B cell (primary cell): ENCODE measurements at regions not wholly inside any gene's neighbourhood (a gene's known extent, or its start where the extent isn't known, plus 50 kb on each side); places are given as distances from the start of the nearest gene placed in this dataset.

Experiments
- ATAC-seq: fragments of 200-7000 bp; cut with Tn5 transposase; one replicate; pipeline ENCODE4 v1.10.0; 2021; ENCODE audit warnings: low read depth, mild to moderate bottlenecking, moderate number of reproducible peaks, moderate library complexity
- CTCF ChIA-PET: fragments of 350-600 bp; sonication (Branson Sonifier 250); formaldehyde crosslinking; loops from one replicate; lab custom pipeline; 2021; ENCODE audit warnings: antibody characterized with exemption, inconsistent platforms; lab: Charles Lee
- POLR2A ChIA-PET: fragments of 350-600 bp; sonication (Branson Sonifier 250); formaldehyde crosslinking; loops from one replicate; lab custom pipeline; 2021; ENCODE audit warnings: antibody characterized with exemption; lab: Charles Lee
- DNase-seq: peaks from one replicate; pipeline ENCODE4 v3.0.0; 2013
- H2AFZ ChIP-seq: 2 replicates; pipeline ENCODE4 v1.6.1; 2012; ENCODE audit warnings: mild to moderate bottlenecking, low read depth, low read length; ENCODE audit not compliant: insufficient read depth, poor library complexity, severe bottlenecking
- H3K27ac ChIP-seq, 2 donors: 1 replicate in 1 of 2; 2 replicates in 1 of 2; pipeline ENCODE4 v1.5.1; 2012 to 2013; ENCODE audit warnings: low read length in 2 of 2, mild to moderate bottlenecking in 2 of 2, moderate library complexity in 1 of 2
- H3K27me3 ChIP-seq, 4 experiments: fragments of 200-600 bp in 1 of 4; sonication (generic) in 1 of 4; replicated peaks in 1 of 4; 1 replicate in 2 of 4; 2 replicates in 2 of 4; pipeline versions ENCODE4 v1.6.1 to v1.7.0; 2013 to 2016; ENCODE audit warnings: low read length in 3 of 4, mild to moderate bottlenecking in 2 of 4, mixed read lengths in 1 of 4, moderate library complexity in 1 of 4; ENCODE audit not compliant: insufficient read depth in 4 of 4, control insufficient read depth in 3 of 4; ENCODE audit errors: control extremely low read depth in 1 of 4
- H3K36me3 ChIP-seq, 2 experiments: replicated peaks in 1 of 2; 1 replicate in 1 of 2; 2 replicates in 1 of 2; pipeline versions ENCODE4 v1.6.1 to v1.7.1; 2013; ENCODE audit warnings: low read length in 1 of 2; ENCODE audit not compliant: insufficient read depth in 2 of 2, control insufficient read depth in 1 of 2; ENCODE audit errors: control extremely low read depth in 1 of 2, extremely low read depth in 1 of 2
- H3K4me1 ChIP-seq, 2 donors: fragments of 200-600 bp in 1 of 2; sonication (generic) in 1 of 2; 1 replicate in 1 of 2; 2 replicates in 1 of 2; pipeline versions ENCODE4 v1.5.1 to v1.6.1; 2013 to 2017; ENCODE audit warnings: low read length in 2 of 2; ENCODE audit not compliant: control insufficient read depth in 2 of 2, insufficient read depth in 2 of 2
- H3K4me2 ChIP-seq: replicated peaks from 2 replicates; pipeline ENCODE3; 2012; ENCODE audit warnings: mild to moderate bottlenecking, low read depth, low read length; ENCODE audit not compliant: poor library complexity, severe bottlenecking
- H3K4me3 ChIP-seq, 5 experiments: fragments of 200-600 bp in 1 of 5; sonication (generic) in 1 of 5; 1 replicate in 3 of 5; 2 replicates in 2 of 5; pipeline versions ENCODE4 v1.5.1 to v1.7.0; 2011 to 2016; ENCODE audit warnings: low read length in 4 of 5, mild to moderate bottlenecking in 4 of 5, low read depth in 2 of 5, control low read depth in 1 of 5, moderate library complexity in 1 of 5; ENCODE audit not compliant: insufficient read depth in 1 of 5; ENCODE audit errors: control extremely low read depth in 1 of 5, extremely low read depth in 1 of 5
- H3K79me2 ChIP-seq: fragments of 200-600 bp; sonication (generic); one replicate; pipeline ENCODE4 v1.6.0; 2016; ENCODE audit warnings: low read length; ENCODE audit not compliant: control insufficient read depth, insufficient read depth
- H3K9ac ChIP-seq: fragments of 200-600 bp; sonication (generic); 2 replicates; pipeline ENCODE4 v1.6.1; 2017; ENCODE audit warnings: mild to moderate bottlenecking, low read length, moderate library complexity
- H3K9me3 ChIP-seq, 3 donors: one replicate each; pipeline versions ENCODE4 v1.6.1 to v1.7.1; 2013; ENCODE audit warnings: low read length in 2 of 3; ENCODE audit not compliant: control insufficient read depth in 2 of 3, insufficient read depth in 1 of 3; ENCODE audit errors: control extremely low read depth in 1 of 3
- H4K20me1 ChIP-seq: 2 replicates; pipeline ENCODE4 v1.6.0; 2012; ENCODE audit warnings: mild to moderate bottlenecking, low read length; ENCODE audit not compliant: insufficient read depth, control insufficient read depth, poor library complexity, severe bottlenecking
- H3K27ac Mint-ChIP-seq: one replicate; pipeline ENCODE4 v1.8.0; 2021; ENCODE audit warnings: mixed read lengths
- H3K27me3 Mint-ChIP-seq: one replicate; pipeline ENCODE4 v1.8.0; 2021; ENCODE audit warnings: mixed read lengths
- H3K4me1 Mint-ChIP-seq: one replicate; pipeline ENCODE4 v1.8.0; 2021; ENCODE audit warnings: mixed read lengths
- H3K4me3 Mint-ChIP-seq: one replicate; pipeline ENCODE4 v1.8.0; 2021; ENCODE audit warnings: mixed read lengths
- H3K9me3 Mint-ChIP-seq: one replicate; pipeline ENCODE4 v1.8.0; 2022; ENCODE audit warnings: mixed read lengths; ENCODE audit not compliant: insufficient read depth
- EZH2 ChIP-seq: IDR thresholded peaks from 2 replicates; pipeline ENCODE4 v1.6.1; 2012; ENCODE audit warnings: borderline replicate concordance, low read depth, mild to moderate bottlenecking, moderate library complexity, low read length; ENCODE audit not compliant: insufficient read depth, poor library complexity, severe bottlenecking
- WGBS: methylation state at CpG from one replicate; pipeline ENCODE4 v1.1.5; 2013; ENCODE audit warnings: missing lambda C conversion rate; ENCODE audit not compliant: insufficient coverage; 5-methylcytosine and 5-hydroxymethylcytosine counted together
- intact Hi-C: fragments of 100-400 bp; cut with micrococcal nuclease; formaldehyde crosslinking; loops from one replicate; pipeline ENCODE4 v1.10.0; 2022
- TF ChIP-seq, protein P1 (sequence below): fragments of 200-600 bp; IDR thresholded peaks from one replicate; pipeline ENCODE4 v1.8.0; 2022; ENCODE audit warnings: antibody characterized with exemption, mild to moderate bottlenecking

DNA sequence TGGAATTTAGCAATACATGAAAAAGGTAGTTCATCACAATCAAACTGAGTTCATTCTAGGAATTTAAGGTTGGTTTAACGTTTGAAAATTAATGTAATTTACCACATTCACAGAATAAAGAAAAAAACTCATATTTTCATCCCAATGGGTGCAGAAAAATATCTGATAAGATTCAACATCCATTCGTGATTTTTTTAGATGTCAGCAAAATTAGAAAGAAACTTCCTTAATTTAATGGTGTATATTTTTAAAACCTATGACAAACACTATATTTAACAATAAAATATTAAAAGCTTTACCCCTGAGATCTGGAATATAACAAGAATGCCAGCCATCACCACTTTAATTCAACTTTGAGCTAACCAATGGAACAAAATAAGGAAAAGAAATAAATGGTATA, 208.7 kb upstream of the CHAC2 start:
- Mint-ChIP-seq H3K27me3 (no peaks in the 10 kb centered on the region), H3K4me3 (no peak overlapping the region), H3K9me3 (peaks cover 2% of the 10 kb centered on the region), H3K27ac (no peak overlapping the region), H3K4me1 (no peaks in the 10 kb centered on the region)
- no peak overlapping the region for H3K27ac ChIP-seq
- no peaks in the 10 kb centered on the region for H3K79me2 ChIP-seq
- H3K4me3 ChIP-seq = no peak overlapping the region
- no peaks in the 10 kb centered on the region for H3K4me1 ChIP-seq
- peaks cover 0 to 21% (median 10%) of the 10 kb centered on the region in 3 donors for H3K9me3 ChIP-seq
- H2AFZ ChIP-seq = no peak overlapping the region
- ChIA-PET CTCF (no interaction called here), POLR2A (no interaction called here)
- no peak for TF ChIP-seq EZH2
- TF ChIP-seq, protein P1, sequence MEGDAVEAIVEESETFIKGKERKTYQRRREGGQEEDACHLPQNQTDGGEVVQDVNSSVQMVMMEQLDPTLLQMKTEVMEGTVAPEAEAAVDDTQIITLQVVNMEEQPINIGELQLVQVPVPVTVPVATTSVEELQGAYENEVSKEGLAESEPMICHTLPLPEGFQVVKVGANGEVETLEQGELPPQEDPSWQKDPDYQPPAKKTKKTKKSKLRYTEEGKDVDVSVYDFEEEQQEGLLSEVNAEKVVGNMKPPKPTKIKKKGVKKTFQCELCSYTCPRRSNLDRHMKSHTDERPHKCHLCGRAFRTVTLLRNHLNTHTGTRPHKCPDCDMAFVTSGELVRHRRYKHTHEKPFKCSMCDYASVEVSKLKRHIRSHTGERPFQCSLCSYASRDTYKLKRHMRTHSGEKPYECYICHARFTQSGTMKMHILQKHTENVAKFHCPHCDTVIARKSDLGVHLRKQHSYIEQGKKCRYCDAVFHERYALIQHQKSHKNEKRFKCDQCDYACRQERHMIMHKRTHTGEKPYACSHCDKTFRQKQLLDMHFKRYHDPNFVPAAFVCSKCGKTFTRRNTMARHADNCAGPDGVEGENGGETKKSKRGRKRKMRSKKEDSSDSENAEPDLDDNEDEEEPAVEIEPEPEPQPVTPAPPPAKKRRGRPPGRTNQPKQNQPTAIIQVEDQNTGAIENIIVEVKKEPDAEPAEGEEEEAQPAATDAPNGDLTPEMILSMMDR = no peak
- DNase-seq (no peak), ATAC-seq (no peak)
- H4K20me1 ChIP-seq = no peaks in the 10 kb centered on the region
- no peak overlapping the region for H3K9ac ChIP-seq
- no CpG with 5 or more reads among the region's 2 CpGs for WGBS
- intact Hi-C loops = no loop called here
- H3K4me2 ChIP-seq = no peak overlapping the region
- no peaks in the 10 kb centered on the region for H3K27me3 ChIP-seq
- H3K36me3 ChIP-seq = no peaks in the 10 kb centered on the region

DNA sequence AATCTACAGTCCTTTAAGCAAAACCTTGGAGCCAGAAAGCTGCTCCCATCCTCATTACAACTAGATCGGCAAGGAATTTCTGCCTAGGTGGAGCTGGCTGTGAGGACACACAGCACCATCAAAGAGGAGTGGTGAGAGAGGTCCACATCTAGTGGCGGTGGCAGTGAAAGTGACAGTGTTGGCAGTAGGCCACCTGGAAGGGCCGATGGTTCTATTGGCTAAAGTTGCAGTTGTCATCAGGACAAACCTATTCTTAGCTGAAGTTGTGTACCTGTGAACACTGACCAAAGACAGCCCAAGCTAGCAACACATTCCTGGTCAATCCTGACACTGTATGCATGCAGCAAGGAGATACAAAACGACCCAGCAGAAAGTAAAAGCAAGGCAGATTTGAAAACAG, 218.1 kb upstream of the CHAC2 start:
- 86% methylated on average over 3 of the region's 4 CpGs for WGBS
- no peak overlapping the region for H3K27ac Mint-ChIP-seq
- no peaks in the 10 kb centered on the region for H4K20me1 ChIP-seq
- no peaks in the 10 kb centered on the region for H3K4me1 ChIP-seq
- no peaks in the 10 kb centered on the region for H3K79me2 ChIP-seq
- no peak overlapping the region for H3K4me3 ChIP-seq
- H3K27me3 Mint-ChIP-seq = peaks cover 13% of the 10 kb centered on the region
- H3K9me3 Mint-ChIP-seq = peaks cover 2% of the 10 kb centered on the region
- peaks cover 0 to 14% (median 4%) of the 10 kb centered on the region in 3 donors for H3K9me3 ChIP-seq
- no peak overlapping the region for H3K4me3 Mint-ChIP-seq
- H3K4me1 Mint-ChIP-seq = no peaks in the 10 kb centered on the region
- no peak overlapping the region for H3K27ac ChIP-seq
- no peaks in the 10 kb centered on the region for H3K27me3 ChIP-seq
- TF ChIP-seq, protein P1 = no peak
- TF ChIP-seq EZH2 = no peak
- ChIA-PET POLR2A (no interaction called here), CTCF (no interaction called here)
- intact Hi-C loops = no loop called here
- no peak overlapping the region for H3K9ac ChIP-seq
- DNase-seq (no peak), ATAC-seq (no peak)
- no peak overlapping the region for H2AFZ ChIP-seq
- H3K36me3 ChIP-seq = no peaks in the 10 kb centered on the region
- no peak overlapping the region for H3K4me2 ChIP-seq
